CD8-positive, alpha-beta memory T cell (primary cell): ENCODE measurements at regions not wholly inside any gene's neighbourhood (a gene's known extent, or its start where the extent isn't known, plus 50 kb on each side); places are given as distances from the start of the nearest gene placed in this dataset.

Source experiments
- CTCF ChIA-PET: fragments of 350-600 bp; sonication (Branson Sonifier 250); formaldehyde crosslinking; loops from one replicate; lab custom pipeline; 2021; ENCODE audit warnings: antibody characterized with exemption; lab: Charles Lee
- POLR2A ChIA-PET: fragments of 350-600 bp; sonication (Branson Sonifier 250); formaldehyde crosslinking; loops from one replicate; lab custom pipeline; 2021; ENCODE audit warnings: antibody characterized with exemption; lab: Charles Lee
- DNase-seq, 5 donors: peaks; one replicate each; pipeline versions ENCODE4 v3.0.0 to v3.0.0-alpha.2; 2020 to 2022; ENCODE audit warnings: mixed read lengths in 1 of 5
- H3K27ac ChIP-seq: one replicate; pipeline ENCODE4 v1.7.0; 2013; ENCODE audit warnings: low read depth, mild to moderate bottlenecking, low read length, moderate library complexity
- H3K27me3 ChIP-seq: 2 replicates; pipeline ENCODE4 v1.7.0; 2013; ENCODE audit warnings: low read length, mild to moderate bottlenecking; ENCODE audit not compliant: insufficient read depth, poor library complexity, severe bottlenecking
- H3K36me3 ChIP-seq: 2 replicates; pipeline ENCODE4 v1.7.0; 2013; ENCODE audit warnings: mild to moderate bottlenecking, low read length, moderate library complexity; ENCODE audit not compliant: insufficient read depth
- H3K4me1 ChIP-seq: 2 replicates; pipeline ENCODE4 v1.7.0; 2013; ENCODE audit warnings: mild to moderate bottlenecking, low read length, moderate library complexity; ENCODE audit not compliant: insufficient read depth
- H3K4me3 ChIP-seq: 2 replicates; pipeline ENCODE4 v1.7.0; 2013; ENCODE audit warnings: mild to moderate bottlenecking, low read length
- H3K9me3 ChIP-seq: 2 replicates; pipeline ENCODE4 v1.7.0; 2013; ENCODE audit warnings: mild to moderate bottlenecking, low read length
- H3K27ac Mint-ChIP-seq, 8 donors: one replicate each; pipeline ENCODE4 v1.8.0; 2020 to 2021; ENCODE audit warnings: mixed read lengths in 8 of 8, mild to moderate bottlenecking in 6 of 8, inconsistent platforms in 3 of 8, moderate library complexity in 3 of 8
- H3K27me3 Mint-ChIP-seq, 2 donors: one replicate each; pipeline ENCODE4 v1.8.0; 2020 to 2021; ENCODE audit warnings: mixed read lengths in 2 of 2, mild to moderate bottlenecking in 1 of 2, moderate library complexity in 1 of 2
- H3K36me3 Mint-ChIP-seq, 3 donors: one replicate each; pipeline ENCODE4 v1.8.0; 2020 to 2021; ENCODE audit warnings: mixed read lengths in 3 of 3, inconsistent platforms in 1 of 3, mild to moderate bottlenecking in 1 of 3
- H3K4me1 Mint-ChIP-seq, 3 donors: one replicate each; pipeline ENCODE4 v1.8.0; 2020 to 2021; ENCODE audit warnings: mixed read lengths in 3 of 3, inconsistent platforms in 1 of 3, mild to moderate bottlenecking in 1 of 3
- H3K4me3 Mint-ChIP-seq, 7 donors: one replicate each; pipeline ENCODE4 v1.8.0; 2020 to 2021; ENCODE audit warnings: mixed read lengths in 7 of 7, mild to moderate bottlenecking in 6 of 7, moderate library complexity in 4 of 7, inconsistent platforms in 2 of 7
- H3K9me3 Mint-ChIP-seq, 5 donors: one replicate each; pipeline ENCODE4 v1.8.0; 2020 to 2022; ENCODE audit warnings: mixed read lengths in 5 of 5, mild to moderate bottlenecking in 3 of 5, moderate library complexity in 2 of 5, inconsistent platforms in 1 of 5

- H3K27ac ChIP-seq, result no peak overlapping the region
- no peaks in the 10 kb centered on the region for H3K4me1 ChIP-seq
- H3K27me3 Mint-ChIP-seq, result peaks cover 2 to 16% of the 10 kb centered on the region in 2 donors
- no peaks in the 10 kb centered on the region for H3K36me3 ChIP-seq
- POLR2A ChIA-PET, result no interaction called here
- no peaks in the 10 kb centered on the region for H3K9me3 ChIP-seq
- DNase-seq, result no peak
- peaks cover 0 to 7% (median 2%) of the 10 kb centered on the region in 3 donors for H3K36me3 Mint-ChIP-seq
- no peaks in the 10 kb centered on the region for H3K27me3 ChIP-seq
- H3K4me3 ChIP-seq, result no peak overlapping the region
- CTCF ChIA-PET, result no interaction called here
- no peak overlapping the region for H3K27ac Mint-ChIP-seq
- no peak overlapping the region for H3K4me3 Mint-ChIP-seq
- H3K4me1 Mint-ChIP-seq, result peaks cover 8 to 15% (median 10%) of the 10 kb centered on the region in 3 donors
- peaks cover 0 to 3% (median 0%) of the 10 kb centered on the region in 5 donors for H3K9me3 Mint-ChIP-seq
Observed at GRCh38 chr5:109945723-109946480, 256.2 kb downstream of the MAN2A1 start.

DNA sequence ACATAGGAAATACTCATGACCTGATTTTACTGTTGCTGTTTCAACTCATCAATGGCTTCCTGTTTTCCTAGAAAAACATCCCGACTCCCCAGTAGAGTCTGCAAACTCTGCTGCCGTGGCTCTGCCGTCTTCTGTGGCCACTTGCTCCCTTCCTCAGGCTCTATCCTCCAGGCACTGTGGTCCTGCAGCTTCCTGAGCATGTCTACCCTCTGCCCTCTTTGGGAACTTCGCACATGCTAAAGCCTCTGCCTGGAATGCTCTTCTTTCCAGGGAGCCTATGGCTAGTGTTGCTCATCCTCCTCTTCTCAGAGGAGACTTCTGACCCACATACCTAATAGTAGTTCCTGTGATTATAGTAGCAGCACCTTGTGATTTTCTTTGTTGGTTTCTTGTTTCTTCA lies 256.9 kb downstream of the MAN2A1 start:
- POLR2A ChIA-PET, result no interaction called here
- H3K4me3 ChIP-seq, result no peak overlapping the region
- Mint-ChIP-seq H3K4me3 (no peak overlapping the region), H3K4me1 (peaks cover 8 to 15% (median 10%) of the 10 kb centered on the region in 3 donors), H3K9me3 (no peaks in the 10 kb centered on the region), H3K27me3 (peaks cover 2 to 16% of the 10 kb centered on the region in 2 donors), H3K27ac (no peak overlapping the region), H3K36me3 (peaks cover 0 to 7% (median 0%) of the 10 kb centered on the region in 3 donors)
- no peak overlapping the region for H3K27ac ChIP-seq
- no peaks in the 10 kb centered on the region for H3K9me3 ChIP-seq
- no peaks in the 10 kb centered on the region for H3K27me3 ChIP-seq
- no peaks in the 10 kb centered on the region for H3K36me3 ChIP-seq
- CTCF ChIA-PET, result no interaction called here
- no peaks in the 10 kb centered on the region for H3K4me1 ChIP-seq
- DNase-seq, result no peak

GRCh38 chr5:109947667-109948066 lies 257.9 kb downstream of the MAN2A1 start:
- no peaks in the 10 kb centered on the region for H3K9me3 Mint-ChIP-seq
- no peak overlapping the region for H3K27ac ChIP-seq
- peaks cover 8 to 15% (median 10%) of the 10 kb centered on the region in 3 donors for H3K4me1 Mint-ChIP-seq
- H3K27me3 Mint-ChIP-seq, result peaks cover 2 to 13% of the 10 kb centered on the region in 2 donors
- ChIA-PET CTCF (no interaction called here), POLR2A (no interaction called here)
- H3K36me3 Mint-ChIP-seq, result peaks cover 0 to 7% (median 0%) of the 10 kb centered on the region in 3 donors
- no peak overlapping the region for H3K4me3 ChIP-seq
- no peak for DNase-seq
- no peaks in the 10 kb centered on the region for H3K27me3 ChIP-seq
- H3K9me3 ChIP-seq, result no peaks in the 10 kb centered on the region
- no peaks in the 10 kb centered on the region for H3K36me3 ChIP-seq
- H3K4me1 ChIP-seq, result no peaks in the 10 kb centered on the region
- H3K4me3 Mint-ChIP-seq, result no peak overlapping the region
- no peak overlapping the region for H3K27ac Mint-ChIP-seq

DNA sequence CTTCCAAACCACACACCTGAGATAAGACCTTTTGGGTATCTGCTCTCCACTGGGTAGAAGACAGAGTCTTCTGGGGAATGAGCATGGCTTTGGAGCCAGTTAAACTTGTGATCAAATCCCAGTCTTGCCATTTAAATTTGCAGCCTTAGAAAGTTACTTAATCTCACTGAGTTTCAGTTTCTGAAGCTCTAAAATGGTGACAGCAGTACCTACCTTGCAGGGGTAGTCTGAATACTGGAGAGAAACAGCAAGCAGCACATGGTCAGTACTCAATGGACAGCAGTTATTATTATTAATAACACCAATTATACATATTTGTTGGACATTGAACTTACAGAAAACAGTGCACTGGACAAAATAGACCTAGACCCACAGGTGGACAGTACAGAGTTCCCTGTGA lies 260.9 kb downstream of the MAN2A1 start:
- H3K27ac Mint-ChIP-seq, result no peak overlapping the region
- no peak for DNase-seq
- Histone ChIP-seq H3K27me3 (no peaks in the 10 kb centered on the region), H3K4me1 (no peaks in the 10 kb centered on the region), H3K27ac (no peak overlapping the region), H3K36me3 (no peaks in the 10 kb centered on the region), H3K9me3 (no peaks in the 10 kb centered on the region), H3K4me3 (no peak overlapping the region)
- H3K4me3 Mint-ChIP-seq, result no peak overlapping the region
- peaks cover 0 to 4% (median 0%) of the 10 kb centered on the region in 3 donors for H3K36me3 Mint-ChIP-seq
- peaks cover 0 to 8% of the 10 kb centered on the region in 2 donors for H3K27me3 Mint-ChIP-seq
- ChIA-PET CTCF (no interaction called here), POLR2A (no interaction called here)
- H3K9me3 Mint-ChIP-seq, result no peaks in the 10 kb centered on the region
- peaks cover 1 to 4% (median 2%) of the 10 kb centered on the region in 3 donors for H3K4me1 Mint-ChIP-seq

DNA sequence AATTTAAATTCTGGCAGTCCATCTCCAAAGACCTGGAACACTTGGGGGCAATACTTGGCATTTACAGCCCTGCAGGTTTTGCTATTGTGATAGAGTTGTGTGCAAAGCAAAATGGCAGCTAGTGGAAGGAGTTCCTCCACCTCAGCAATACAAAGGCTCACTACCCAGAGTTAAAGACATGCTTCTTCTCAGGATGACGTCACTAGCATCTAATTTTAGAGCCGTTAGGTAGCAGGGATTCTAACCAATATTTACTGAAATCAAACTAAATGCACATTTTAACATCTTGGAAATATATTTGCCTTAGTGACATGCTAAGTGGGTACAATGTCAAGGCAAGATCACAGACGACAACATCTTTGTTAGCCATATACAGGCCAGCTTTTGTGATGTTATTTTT lies 261.6 kb downstream of the MAN2A1 start:
- POLR2A ChIA-PET, result no interaction called here
- CTCF ChIA-PET, result no interaction called here
- H3K9me3 ChIP-seq, result no peaks in the 10 kb centered on the region
- Mint-ChIP-seq H3K9me3 (no peaks in the 10 kb centered on the region), H3K36me3 (no peaks in the 10 kb centered on the region), H3K27me3 (peaks cover 0 to 8% of the 10 kb centered on the region in 2 donors), H3K4me3 (no peak overlapping the region), H3K4me1 (no peaks in the 10 kb centered on the region), H3K27ac (no peak overlapping the region)
- H3K4me1 ChIP-seq, result no peaks in the 10 kb centered on the region
- H3K27me3 ChIP-seq, result no peaks in the 10 kb centered on the region
- H3K27ac ChIP-seq, result no peak overlapping the region
- DNase-seq, result no peak
- no peaks in the 10 kb centered on the region for H3K36me3 ChIP-seq
- no peak overlapping the region for H3K4me3 ChIP-seq

DNA sequence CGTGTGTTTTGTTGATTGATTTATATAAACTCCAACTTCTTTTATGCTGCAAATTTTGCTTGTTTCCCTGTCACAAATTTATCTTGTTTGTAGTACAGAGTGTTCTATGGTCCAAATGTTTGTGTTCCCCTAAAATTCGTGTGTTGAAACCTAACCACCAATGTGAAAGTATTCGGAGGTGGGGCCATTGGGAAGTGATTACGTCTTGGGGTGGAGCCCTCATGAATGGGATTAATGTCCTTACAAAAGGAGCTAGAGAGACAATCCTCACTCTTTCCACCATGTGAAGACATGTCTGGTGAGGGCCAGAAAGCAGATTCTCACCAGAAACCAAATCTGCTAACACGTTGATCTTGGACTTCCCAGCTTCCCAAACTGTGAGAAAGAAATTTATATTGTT lies 262.0 kb downstream of the MAN2A1 start:
- no peaks in the 10 kb centered on the region for H3K9me3 ChIP-seq
- ChIA-PET POLR2A (no interaction called here), CTCF (no interaction called here)
- H3K9me3 Mint-ChIP-seq, result no peaks in the 10 kb centered on the region
- no peaks in the 10 kb centered on the region for H3K4me1 ChIP-seq
- no peaks in the 10 kb centered on the region for H3K36me3 ChIP-seq
- DNase-seq, result no peak
- no peak overlapping the region for H3K27ac Mint-ChIP-seq
- H3K27ac ChIP-seq, result no peak overlapping the region
- H3K27me3 ChIP-seq, result no peaks in the 10 kb centered on the region
- no peak overlapping the region for H3K4me3 Mint-ChIP-seq
- H3K4me1 Mint-ChIP-seq, result no peaks in the 10 kb centered on the region
- H3K36me3 Mint-ChIP-seq, result no peaks in the 10 kb centered on the region
- H3K27me3 Mint-ChIP-seq, result peaks cover 0 to 5% of the 10 kb centered on the region in 2 donors
- no peak overlapping the region for H3K4me3 ChIP-seq

GRCh38 chr5:109953761-109954160 lies 264.0 kb downstream of the MAN2A1 start:
- no peak overlapping the region for H3K4me3 ChIP-seq
- no peaks in the 10 kb centered on the region for H3K9me3 Mint-ChIP-seq
- no peaks in the 10 kb centered on the region for H3K27me3 ChIP-seq
- ChIA-PET CTCF (no interaction called here), POLR2A (interaction anchor here (1.0 kb wide), 1 partner anchor 32 kb away, joined by 3 read pairs; no protein-coding TSS in a partner anchor)
- H3K4me3 Mint-ChIP-seq, result no peak overlapping the region
- H3K27me3 Mint-ChIP-seq, result no peaks in the 10 kb centered on the region
- H3K4me1 Mint-ChIP-seq, result peaks cover 6 to 7% (median 6%) of the 10 kb centered on the region in 3 donors
- no peak for DNase-seq
- H3K27ac Mint-ChIP-seq, result peak overlapping the region in 1 of 8 donors; percentile 72
- no peaks in the 10 kb centered on the region for H3K9me3 ChIP-seq
- peaks cover 4% of the 10 kb centered on the region for H3K4me1 ChIP-seq
- H3K36me3 Mint-ChIP-seq, result no peaks in the 10 kb centered on the region
- no peaks in the 10 kb centered on the region for H3K36me3 ChIP-seq
- no peak overlapping the region for H3K27ac ChIP-seq

DNA sequence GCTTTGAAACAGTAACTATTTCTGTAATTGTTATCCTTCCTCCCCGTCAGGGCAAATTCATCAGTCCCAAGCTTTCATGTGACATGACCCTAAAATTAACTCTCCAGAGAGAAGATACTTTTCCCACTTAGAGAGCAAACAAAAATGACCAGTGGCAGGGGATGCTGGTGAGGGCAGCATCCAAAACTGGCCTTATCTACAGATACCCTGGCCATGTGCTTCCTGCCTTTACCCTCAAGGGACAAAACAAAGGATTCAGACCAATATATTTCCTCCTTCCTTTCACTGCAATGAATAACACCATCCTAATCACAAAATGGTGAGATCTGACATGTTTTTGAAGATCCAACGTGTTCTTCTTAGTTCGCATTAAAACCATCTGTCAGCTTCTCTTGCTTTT lies 267.2 kb downstream of the MAN2A1 start:
- POLR2A ChIA-PET, result no interaction called here

More for the DNA sequence above, 267.2 kb downstream of the MAN2A1 start:
- Histone ChIP-seq H3K4me1 (peaks cover 8% of the 10 kb centered on the region), H3K4me3 (no peak overlapping the region), H3K36me3 (no peaks in the 10 kb centered on the region), H3K27ac (no peak overlapping the region), H3K9me3 (no peaks in the 10 kb centered on the region), H3K27me3 (no peaks in the 10 kb centered on the region)
- Mint-ChIP-seq H3K27me3 (no peaks in the 10 kb centered on the region), H3K4me3 (no peak overlapping the region), H3K9me3 (no peaks in the 10 kb centered on the region), H3K4me1 (peaks cover 8 to 14% (median 12%) of the 10 kb centered on the region in 3 donors), H3K36me3 (no peaks in the 10 kb centered on the region), H3K27ac (no peak overlapping the region)
- no peak for DNase-seq
- CTCF ChIA-PET, result no interaction called here
